Stimulated activated CD4-positive, alpha-beta T cell treated with anti-CD3 and anti-CD28 coated beads, Interleukin-12 subunit alpha, Interleukin-12 subunit beta, amount 100 ng/mL, for 48 hours (primary cell): ENCODE measurements at regions not wholly inside any gene's neighbourhood (a gene's known extent, or its start where the extent isn't known, plus 50 kb on each side); places are given as distances from the start of the nearest gene placed in this dataset.
"Not testable (repeated sequence)": the region's sequence is repeated elsewhere in the genome, so short reads cannot be mapped to it uniquely, and the experiment has no call there.

Experiments used
- DNase-seq, 3 donors: peaks; one replicate each; pipeline ENCODE4 v3.0.0-alpha.2; 2020; ENCODE audit warnings: low read depth in 2 of 3, low spot score in 1 of 3

DNA sequence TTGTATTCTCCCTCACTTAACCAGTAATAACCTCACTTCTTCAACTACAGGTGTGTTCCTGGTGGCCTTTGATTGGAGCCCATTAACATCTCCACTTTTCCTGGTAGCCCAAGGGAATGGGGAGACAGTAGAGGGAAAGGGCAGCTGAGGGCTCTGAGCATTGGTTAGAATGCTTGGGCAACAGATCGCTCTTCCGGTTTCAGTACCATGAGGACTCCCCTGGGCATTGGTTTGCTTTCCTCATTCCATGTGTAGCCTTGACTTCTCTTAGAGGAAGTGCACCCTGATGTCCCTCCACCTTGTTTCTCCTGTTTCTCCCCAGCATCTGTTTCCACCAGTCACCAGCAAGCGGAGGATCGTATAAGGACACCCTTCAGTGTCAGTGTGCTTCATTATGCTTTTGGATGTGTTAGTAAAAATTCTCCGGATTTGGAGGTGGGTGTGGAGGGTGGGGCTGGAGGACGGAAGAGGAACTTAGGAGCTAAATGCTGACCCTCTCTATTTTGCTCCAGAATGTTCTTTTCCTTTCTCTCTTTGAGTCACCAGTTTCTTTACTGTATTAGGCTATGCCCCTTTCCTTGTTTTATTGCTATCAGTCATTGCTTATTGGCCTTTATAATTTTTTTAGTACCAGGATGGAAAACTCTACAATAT, 50.6 kb upstream of the ZNG1B start:
- not testable (repeated sequence) for DNase-seq

DNA sequence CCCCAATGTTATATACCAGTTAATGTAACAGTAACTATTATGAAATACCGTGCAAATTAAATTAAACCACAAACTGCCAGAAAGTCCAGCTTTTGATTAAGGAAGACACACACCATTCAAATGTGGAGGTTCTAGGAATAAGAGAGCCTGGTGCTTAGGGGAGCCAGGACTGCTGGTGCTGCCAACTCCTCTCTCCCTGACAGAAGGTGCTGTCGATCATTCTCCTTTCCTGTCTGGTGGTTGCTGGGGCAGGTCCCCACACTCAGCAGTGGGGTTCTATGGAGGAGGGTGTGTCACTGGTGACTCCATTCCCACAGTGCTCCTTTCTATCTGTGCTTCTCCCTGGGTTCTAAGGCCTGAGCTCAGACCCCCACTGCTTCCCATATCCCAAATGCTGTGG, 57.9 kb upstream of the ZNG1B start:
- not testable (repeated sequence) for DNase-seq

DNA sequence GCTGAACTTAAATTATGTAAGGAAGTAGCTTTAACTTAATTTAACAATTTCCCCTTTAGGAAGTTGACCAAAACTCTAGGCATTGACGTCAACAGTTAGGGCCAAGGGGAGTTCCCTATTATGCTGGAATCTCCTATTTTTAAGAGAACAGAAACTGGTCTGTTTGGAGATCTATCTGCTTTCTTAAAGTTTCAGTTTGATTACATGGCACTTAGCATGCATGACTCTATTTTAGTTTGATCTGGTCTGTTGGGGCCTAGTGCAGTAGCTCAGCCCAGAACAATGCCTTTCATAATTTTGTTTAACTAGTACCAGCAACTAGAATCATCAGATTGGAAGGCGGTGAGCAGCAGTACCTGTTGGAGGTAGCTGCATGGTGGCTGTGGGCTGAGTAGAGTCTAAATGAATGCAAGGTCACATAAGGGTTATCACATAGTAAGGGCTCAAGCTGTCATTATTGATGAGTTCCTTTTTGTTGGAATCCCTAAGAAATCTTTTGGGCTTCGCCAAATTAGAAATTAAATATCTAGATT, 60.5 kb upstream of the ZNG1B start:
- no peak for DNase-seq

DNA sequence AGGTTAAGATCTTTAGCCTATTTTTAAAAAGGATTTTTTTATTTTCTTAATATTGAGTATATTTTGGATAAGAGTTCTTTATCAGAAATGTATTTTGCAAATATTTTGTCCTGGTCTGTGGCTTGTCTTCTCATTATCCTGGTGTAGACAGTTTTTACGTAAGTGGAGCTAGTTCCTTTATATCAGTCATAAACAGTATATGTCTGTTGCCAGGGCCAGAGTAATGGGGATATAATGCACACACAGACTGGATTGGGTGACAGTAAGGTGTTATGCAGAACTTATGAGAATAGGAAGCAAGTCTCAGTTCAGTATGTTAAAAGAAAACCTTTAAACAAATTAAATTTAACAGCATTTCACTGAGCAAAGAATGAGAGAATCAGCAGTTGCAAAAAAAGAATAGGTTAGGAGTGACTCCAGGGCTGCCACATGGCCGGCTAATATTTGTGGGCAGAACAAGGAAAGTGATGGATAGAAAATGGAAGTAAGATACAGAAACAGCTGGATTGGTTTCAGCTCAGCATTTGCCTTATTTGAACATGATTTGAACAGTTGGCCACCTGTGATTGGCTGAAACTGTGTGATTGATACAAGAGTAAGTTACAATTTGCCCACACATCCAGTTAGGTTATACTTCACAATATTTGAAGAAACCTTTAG, 61.1 kb upstream of the ZNG1B start:
- DNase-seq, result no peak

DNA sequence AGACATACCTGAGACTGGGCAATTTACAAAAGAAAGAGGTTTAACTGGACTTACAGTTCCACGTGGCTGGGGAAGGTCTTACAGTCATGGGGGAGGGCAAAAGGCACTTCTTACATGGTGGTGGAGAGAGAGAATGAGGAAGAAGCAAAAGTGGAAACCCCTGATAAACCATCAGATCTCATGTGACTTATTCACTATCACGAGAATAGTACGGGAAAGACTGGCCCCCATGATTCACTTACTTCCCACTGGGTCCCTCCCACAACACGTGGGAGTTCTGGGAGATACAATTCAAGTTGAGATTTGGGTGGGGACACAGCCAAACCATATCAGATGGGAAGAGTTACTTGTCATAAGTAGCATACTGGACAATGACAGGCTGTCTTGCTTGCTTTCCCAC, 62.6 kb upstream of the ZNG1B start:
- DNase-seq, result not testable (repeated sequence)

DNA sequence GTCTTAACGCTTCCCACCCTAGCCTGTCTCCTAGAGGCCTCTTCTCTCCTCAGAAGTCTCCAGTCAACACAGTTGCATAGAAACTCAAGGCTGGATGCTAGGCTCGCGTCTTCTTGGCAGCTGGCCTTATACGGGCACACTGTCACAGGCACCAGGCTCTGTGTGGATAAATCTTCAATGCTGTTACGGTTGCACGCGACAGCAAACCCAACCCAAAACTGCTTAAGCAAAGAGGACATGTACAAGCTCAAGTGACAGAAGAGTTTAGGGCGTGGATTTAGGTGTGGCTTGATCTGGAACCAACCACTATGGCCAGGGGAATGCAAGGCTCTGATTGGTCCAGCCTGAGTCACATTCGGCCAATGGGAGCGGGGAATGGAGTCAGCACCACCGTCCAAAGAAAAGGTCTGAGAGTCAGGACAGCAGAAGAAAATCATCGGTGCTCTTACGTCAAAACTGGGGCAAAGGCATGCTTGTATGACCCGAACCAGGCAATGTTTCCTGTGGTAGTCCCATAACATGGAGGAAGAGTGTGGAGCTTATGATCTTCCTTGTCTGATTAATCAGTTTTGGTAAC, 65.1 kb upstream of the ZNG1B start:
- not testable (repeated sequence) for DNase-seq

DNA sequence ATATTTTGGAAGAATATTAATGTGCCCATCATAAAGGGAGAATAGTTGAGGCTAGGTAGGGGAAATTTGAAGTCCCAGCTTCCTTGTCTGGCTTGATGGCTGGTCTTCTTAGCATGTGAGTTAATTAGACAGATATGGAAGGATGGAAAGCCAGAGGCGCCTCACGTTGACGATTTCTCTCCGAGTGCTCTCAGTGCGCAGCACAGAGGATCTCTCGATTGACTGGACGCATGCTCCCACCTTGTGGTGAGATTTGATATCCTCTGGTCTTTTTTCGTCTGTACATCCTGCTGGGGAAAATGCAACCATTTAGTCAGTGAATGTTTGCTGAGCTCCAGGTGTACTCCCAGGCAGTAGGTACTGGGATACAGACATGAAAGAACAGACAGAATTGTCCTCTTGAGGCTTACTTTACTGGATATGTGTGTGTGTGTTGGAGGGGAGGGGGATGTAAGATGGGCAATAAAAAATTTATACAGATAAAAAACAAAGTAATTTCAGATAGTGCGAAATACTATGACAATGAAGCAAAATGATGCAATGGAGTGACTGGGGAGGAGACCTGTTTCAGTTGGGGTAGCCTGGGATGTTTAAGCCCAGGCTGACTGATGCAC, 66.9 kb upstream of the ZNG1B start:
- peak; percentile 35 to 57 (median 36) for DNase-seq

DNA sequence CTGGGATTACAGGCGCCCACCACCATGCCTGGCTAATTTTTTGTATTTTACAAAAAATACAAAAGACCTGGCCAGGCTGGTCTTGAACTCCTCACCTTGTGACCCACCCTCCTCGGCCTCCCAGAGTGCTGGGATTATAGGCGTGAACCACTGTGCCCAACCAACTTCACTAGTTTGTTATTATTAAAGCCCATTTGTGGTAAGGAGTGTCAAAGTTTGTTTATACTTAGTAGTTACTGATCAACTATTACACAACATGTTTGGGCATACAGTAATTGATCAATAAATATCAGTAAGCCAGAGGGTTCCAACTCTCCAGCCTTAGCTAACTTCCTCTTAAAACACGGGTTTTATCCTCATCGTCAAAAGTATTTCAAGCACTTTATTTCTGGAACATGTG, 67.5 kb upstream of the ZNG1B start:
- DNase-seq, result no peak

DNA sequence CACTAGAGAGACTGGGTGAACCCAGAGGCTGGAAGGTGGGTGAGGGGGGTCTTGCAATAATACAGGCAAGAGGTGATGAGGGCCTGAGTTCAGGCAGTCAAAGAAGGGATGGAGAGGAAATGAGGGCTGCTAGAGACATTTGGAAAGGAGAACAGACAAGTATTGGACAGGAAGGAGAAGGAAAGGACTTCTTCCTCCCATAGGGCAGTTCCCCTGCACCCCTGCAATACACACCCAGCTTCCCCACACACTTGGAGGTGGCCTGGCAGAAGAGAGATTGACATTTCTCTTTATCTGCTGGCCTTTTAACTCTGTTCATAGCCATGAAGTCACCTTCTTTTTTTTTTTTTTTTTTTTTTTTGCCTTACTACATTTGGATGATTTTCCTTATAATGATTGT, 68.9 kb upstream of the ZNG1B start:
- not testable (repeated sequence) for DNase-seq

DNA sequence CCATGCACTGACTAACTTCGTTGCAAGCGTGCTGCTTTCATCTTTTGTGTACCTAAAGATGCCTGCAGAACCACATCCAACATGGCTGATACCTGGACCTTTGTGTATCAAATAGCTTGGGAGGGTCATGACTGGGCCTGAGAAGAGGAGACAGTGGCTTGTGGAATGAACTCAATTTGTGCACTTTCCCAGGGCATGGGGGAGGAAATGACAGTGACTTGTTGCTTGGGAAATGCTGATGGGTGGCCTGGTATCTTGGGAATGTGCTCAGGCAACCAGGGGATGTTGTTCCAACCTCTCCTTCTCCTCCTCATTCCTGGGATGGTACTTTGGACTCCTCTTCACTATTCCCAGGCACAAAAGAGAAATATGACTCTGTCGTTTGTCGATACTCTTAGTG, 70.7 kb upstream of the ZNG1B start:
- DNase-seq, result not testable (repeated sequence)

DNA sequence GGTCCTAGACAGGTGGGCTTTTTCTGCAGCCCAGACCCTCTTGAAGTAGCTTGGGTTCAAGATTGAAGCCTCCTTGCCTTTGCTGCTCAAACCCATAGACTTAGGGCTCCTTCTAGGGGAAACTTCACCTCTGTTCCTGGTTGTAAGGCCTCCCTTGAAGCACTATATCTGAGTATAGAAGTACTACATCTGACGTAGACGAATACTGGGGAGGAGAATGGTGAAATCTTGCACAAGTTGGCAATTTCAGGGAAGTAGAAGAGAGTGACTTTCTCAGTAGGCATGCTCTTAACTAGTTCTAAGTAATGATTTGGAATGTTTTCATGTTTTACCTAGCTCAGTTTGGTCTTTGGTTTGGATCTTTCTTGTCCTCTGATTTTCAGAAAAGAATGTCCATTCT, 71.7 kb upstream of the ZNG1B start:
- not testable (repeated sequence) for DNase-seq

DNA sequence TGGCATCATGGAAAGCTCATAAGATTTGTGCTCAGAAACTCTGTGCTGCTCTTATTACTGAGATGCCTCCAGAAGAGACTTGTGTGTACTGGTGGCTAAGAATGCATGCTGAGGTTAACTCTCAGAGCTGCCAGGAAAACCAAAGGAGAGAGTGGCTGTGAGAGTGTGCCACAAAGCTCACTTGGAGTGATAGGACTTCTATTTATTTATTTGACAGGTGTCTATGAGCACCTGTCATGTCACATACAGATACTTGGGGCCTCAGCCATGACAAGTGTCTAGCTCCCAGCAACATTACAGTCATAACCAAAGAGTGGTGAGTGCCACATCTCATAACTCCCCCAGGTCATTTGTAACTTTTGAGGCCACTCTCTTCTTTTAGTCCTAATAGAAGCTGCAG, 72.2 kb upstream of the ZNG1B start:
- not testable (repeated sequence) for DNase-seq

DNA sequence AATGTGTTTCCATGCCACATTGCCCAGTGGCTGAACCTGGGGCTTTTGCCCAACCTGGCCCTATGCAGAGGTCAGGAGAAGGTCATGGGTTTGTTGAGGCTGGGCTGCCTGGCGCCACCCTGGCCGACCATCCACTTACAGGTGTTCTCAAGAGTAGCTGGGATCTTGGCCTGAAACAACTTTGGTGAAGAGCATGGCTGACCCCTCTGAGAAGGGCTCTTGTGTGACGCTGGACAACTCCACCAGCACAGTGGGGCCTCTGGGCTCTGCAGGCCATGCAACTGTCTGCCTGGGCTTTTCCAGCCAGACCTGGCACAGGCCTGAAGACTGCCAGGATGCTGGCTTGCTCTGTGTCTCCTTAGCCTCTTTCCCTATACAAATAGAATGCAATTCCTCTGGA, 76.4 kb upstream of the ZNG1B start:
- DNase-seq, result no peak

DNA sequence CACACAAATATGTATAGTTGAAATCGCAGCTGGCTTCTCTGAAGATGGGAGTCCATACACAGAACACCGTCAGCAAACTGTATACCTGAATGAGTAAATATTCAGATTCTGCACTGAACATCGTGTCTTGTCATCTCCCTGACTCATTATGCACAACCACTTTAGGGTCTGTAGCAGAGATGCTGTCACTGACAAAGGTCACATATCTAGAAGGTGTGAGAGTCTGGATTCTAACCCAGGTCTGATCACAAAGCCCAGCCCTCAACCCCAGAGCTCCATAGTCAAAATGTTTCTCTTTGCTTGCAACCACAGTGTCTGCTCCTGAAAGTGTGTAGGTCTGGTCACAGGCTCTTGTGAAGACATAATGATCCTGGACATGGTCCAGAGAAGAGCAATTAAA, 78.3 kb upstream of the PAX8 start:
- DNase-seq, result no peak

DNA sequence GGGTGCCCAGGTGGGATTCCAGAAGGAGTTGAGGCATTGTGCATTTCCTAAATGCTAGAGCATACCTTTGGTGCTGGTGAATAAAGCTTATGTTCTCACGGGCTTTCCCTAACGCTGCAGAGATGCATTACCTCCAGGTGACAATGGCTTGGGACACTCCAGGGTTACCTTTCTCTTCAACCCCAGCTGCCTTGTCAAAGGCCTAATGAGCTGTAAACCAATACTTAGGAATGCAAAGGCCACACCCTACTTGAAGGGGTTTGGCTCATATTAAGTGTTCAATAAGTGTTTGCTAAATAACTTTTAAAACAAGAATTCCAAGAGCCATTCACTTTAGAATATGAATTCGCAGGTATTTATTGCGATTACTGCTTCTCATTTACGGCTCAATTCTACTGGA, 77.6 kb upstream of the PAX8 start:
- not testable (repeated sequence) for DNase-seq

DNA sequence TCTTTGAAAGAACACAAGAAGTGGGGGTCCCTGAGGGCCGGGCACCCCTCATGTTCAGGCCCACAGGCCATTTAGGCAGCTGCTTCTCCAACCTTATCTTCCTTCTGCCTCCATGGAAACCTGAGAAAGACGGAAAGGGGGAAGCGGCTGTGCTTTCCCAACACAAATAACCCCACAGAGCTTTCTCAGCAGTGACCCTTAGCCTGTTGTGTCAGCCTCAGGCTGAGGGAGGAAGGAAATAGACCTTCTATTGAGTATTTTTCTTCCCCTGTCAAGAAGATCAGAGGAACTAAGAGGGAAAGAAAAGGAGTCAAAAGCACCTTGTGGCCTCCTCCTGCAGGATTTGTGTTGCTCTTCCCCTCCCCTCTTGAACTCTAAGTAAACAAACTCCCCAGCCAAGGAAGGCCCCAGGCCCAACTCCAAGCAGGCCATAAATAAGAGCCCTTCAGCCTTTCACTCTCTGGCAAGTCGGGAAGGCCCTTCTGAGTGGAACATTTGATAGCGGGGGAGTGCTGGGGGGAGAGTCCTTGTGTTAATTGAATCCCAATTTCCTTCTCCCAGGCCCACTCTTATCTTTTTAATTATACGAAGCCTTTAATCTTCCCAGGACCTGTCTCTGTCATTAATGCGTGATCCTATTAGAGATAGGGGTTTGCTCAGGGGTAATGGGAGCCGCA, 76.8 kb upstream of the PAX8 start:
- not testable (repeated sequence) for DNase-seq

DNA sequence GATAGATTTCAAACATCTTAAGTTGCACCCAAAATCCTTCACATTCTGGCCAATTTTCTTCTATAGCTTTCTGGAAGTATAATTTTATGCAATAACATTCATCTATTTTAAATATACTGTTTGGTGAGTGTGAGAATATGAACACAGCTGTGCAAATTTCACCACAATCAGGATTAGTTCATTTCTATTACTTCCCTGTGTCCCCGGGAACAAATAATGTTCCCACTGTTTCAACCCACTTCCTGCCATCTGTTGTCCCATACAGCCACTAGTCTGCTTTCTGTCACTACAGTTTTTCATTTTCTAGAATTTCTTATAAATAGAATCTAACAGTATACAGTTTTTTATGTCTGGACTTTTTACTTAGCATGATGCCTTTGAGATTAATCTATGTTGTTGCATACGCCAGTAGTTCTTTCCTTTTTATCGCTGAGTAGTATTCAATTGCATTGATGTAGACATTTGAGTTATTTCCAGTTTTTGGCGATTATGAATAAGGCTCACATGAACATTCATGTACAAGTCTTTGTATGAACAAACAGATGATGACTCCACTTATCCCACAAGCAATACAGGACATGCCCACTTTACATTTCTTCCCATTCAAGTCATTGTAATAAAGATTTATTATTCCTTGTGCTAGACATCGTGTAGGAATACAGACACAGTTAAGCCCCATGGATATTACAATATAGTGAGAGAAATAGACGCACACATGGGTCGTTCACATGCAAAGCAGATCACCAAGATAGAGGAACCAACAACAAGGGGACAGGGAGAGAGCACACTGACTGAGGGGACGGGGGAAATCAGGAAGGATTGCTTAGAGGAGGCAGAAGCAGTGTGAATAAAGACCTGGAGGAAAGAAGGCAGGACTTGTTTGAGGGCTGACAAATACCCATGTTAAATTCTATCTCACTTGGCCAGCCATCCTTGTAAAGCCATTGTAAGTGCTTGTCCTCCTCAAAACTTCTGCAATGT, 72.9 kb upstream of the PAX8 start:
- DNase-seq, result no peak

DNA sequence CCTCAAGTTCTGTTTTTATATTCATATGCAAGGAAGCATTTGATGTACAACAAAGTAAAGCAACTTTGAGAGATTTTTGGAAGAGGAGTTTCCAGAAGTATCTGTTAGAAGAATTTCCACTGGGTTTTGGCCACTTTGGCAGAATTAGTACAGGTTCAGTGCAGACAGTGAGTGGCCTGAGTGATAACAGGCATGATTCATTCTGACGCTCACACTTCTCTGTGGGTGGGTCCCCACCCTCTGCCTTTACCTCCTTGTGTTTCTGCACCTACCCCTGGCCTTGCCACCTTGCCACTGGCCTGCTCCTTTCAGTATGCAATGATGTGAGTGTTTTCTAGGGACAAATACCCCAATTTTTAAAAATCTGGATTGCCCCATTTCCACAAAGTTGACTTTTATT, 65.1 kb upstream of the PAX8 start:
- DNase-seq, result not testable (repeated sequence)

DNA sequence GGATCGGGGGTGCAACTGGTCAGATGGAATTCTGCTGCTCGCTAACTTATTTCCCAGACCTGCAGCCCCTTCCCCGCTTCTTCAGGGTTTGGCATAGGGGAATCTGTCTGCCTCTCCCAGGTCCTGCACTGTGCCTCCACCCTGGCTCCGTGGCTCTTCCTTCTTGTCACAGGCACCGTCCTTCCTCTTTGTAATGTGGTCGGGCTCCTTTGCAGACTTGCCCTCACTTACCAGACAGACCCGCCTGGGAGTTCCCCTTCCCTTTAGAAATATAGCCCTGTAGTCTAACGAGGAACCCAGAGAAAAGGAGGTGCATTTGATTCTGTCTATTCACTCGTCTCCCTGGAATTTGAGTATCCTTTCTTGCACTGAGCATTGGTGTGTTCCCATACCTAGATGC, 63.9 kb upstream of the PAX8 start:
- no peak for DNase-seq

DNA sequence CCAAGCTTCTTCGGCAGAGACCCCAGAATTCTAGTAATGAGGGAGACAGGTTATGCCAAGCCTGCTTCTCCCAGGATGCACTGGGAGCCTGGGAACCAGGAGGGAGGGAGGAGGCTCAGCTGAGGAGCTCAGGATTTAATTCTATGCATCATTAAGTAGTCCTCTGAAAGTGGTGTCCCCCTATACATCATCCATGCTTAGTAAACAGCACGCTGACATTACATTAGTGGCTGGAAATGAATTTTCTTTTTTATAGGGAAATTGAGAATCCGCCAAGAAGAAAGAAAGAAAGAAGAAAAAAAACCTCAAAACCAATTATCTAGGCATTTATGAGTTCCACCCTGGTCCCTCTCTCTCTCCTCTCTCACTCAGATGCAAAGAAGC, 63.1 kb upstream of the PAX8 start:
- not testable (repeated sequence) for DNase-seq
